ENCODE measurements at regions not wholly inside any gene's neighbourhood (a gene's known extent, or its start where the extent isn't known, plus 50 kb on each side); places are given as distances from the start of the nearest gene placed in this dataset.

DNA sequence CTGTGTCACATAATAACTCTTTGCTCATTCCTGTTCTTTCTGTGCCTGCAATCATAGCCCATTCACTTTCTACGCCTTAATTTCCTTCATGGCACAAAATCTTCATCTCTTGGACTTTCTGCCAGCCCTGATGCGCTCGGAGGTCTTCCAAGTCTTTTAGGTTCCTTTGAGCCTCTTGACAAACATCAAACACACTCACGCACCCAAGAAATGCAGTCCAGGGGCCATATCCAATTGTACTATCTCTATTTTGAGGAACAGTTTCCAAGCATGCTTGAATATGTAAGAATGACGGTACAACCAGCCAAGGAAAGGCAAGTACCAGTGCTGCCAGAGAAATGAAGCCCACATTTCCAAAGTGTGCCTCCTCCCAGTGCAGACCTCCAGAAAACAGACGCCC lies 234.1 kb downstream of the MEX3B start:
- TF ChIP-seq, protein P1, sequence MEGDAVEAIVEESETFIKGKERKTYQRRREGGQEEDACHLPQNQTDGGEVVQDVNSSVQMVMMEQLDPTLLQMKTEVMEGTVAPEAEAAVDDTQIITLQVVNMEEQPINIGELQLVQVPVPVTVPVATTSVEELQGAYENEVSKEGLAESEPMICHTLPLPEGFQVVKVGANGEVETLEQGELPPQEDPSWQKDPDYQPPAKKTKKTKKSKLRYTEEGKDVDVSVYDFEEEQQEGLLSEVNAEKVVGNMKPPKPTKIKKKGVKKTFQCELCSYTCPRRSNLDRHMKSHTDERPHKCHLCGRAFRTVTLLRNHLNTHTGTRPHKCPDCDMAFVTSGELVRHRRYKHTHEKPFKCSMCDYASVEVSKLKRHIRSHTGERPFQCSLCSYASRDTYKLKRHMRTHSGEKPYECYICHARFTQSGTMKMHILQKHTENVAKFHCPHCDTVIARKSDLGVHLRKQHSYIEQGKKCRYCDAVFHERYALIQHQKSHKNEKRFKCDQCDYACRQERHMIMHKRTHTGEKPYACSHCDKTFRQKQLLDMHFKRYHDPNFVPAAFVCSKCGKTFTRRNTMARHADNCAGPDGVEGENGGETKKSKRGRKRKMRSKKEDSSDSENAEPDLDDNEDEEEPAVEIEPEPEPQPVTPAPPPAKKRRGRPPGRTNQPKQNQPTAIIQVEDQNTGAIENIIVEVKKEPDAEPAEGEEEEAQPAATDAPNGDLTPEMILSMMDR (IDR thresholded peaks at IDR 0.05), result no peak
- TF ChIP-seq EZH2 (IDR thresholded peaks at IDR 0.05), result no peak

Measured in neural progenitor cell (in vitro differentiated cells).